ENCODE measurements at regions not wholly inside any gene's neighbourhood (a gene's known extent, or its start where the extent isn't known, plus 50 kb on each side); places are given as distances from the start of the nearest gene placed in this dataset.

DNA sequence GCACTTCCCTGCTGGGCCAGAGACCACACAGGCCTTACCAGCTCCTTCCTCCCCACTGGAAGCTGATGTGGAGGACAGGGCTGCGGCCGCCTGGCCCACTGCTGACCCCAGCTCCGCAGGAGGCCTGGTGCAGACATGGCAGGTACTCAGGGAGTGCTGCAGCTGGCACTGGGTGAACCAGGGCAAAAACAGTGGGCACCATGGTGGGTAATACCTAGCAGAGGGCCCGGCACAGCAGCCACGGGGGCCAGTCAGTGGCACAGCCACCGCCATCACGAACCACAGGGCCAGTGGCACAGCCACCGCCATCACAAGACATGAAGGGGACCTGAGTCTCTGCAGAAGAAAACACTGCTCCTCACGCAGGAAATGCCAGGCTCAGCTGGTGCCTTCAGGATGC, 152.6 kb upstream of the PPP2R2D start:
- no peak for DNase-seq (ENCODE audit: low spot score)
- Histone ChIP-seq H3K27me3 (replicated peaks; ENCODE audit: insufficient read depth) (peaks cover 4% of the 10 kb centered on the region), H3K4me1 (replicated peaks) (no peaks in the 10 kb centered on the region), H3K9me3 (no peaks in the 10 kb centered on the region), H3K4me3 (no peak overlapping the region), H3K27ac (no peak overlapping the region), H3K36me3 (no peaks in the 10 kb centered on the region)
- TF ChIP-seq, protein P1, sequence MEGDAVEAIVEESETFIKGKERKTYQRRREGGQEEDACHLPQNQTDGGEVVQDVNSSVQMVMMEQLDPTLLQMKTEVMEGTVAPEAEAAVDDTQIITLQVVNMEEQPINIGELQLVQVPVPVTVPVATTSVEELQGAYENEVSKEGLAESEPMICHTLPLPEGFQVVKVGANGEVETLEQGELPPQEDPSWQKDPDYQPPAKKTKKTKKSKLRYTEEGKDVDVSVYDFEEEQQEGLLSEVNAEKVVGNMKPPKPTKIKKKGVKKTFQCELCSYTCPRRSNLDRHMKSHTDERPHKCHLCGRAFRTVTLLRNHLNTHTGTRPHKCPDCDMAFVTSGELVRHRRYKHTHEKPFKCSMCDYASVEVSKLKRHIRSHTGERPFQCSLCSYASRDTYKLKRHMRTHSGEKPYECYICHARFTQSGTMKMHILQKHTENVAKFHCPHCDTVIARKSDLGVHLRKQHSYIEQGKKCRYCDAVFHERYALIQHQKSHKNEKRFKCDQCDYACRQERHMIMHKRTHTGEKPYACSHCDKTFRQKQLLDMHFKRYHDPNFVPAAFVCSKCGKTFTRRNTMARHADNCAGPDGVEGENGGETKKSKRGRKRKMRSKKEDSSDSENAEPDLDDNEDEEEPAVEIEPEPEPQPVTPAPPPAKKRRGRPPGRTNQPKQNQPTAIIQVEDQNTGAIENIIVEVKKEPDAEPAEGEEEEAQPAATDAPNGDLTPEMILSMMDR (IDR thresholded peaks at IDR 0.05) = no peak
- TF ChIP-seq POLR2AphosphoS5 (IDR thresholded peaks at IDR 0.05) (no peak), POLR2A (IDR thresholded peaks at IDR 0.05) (no peak)
- intact Hi-C loops (cut with DNase I) = no loop called here
- 86% methylated on average over 9 of the region's 9 CpGs for WGBS

DNA sequence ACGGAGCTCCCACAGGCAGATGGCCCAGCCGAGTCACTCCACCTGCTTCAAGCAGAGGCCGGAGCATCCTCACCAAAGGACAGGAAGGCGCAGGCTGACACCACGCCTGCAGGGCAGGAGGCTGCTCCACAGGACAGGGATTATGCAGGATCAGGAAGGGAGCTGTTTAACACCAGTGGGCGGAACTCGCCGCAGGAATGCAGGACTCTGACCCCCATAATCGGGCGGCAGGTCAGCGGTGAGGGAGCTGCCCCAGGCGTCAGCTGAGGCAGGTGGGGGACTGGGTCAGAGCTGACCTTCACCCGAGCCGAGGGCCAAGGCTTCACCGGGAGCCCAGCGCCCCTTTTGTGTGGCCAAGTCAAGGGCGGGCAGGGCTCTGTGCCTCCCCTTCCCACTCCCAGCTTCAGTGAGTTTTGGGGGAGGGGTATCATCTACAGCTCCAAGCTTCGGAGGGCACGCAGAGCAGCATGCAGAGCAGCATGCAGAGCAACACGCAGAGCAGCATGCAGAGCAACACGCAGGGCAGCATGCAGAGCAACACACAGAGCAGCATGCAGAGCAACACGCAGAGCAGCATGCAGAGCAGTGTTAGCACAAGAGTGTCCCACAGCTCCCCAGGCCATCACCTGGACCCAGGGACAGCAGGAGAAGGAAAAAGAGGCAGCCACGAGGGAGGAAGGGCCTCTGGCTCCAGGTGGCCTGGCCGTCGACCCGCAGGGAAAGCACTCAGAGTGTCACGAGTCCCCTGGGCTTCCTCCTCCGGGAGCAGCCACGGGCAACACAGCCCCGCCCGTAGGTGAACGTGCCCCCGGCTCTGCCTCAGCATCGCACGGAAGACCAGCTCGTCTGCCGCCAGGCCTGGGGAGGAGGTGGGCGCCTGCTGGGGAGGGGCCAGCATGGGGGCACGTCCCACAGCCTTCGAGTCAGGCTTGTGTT, 151.7 kb upstream of the PPP2R2D start:
- Histone ChIP-seq H3K27me3 (replicated peaks; ENCODE audit: insufficient read depth) (peaks cover under 1% of the 10 kb centered on the region), H3K9me3 (no peaks in the 10 kb centered on the region), H3K4me3 (no peak overlapping the region), H3K36me3 (no peaks in the 10 kb centered on the region), H3K27ac (no peak overlapping the region), H3K4me1 (replicated peaks) (no peaks in the 10 kb centered on the region)
- no peak for DNase-seq (ENCODE audit: low spot score)
- intact Hi-C loops (cut with DNase I) = no loop called here
- TF ChIP-seq POLR2AphosphoS5 (IDR thresholded peaks at IDR 0.05) (no peak), POLR2A (IDR thresholded peaks at IDR 0.05) (no peak)
- TF ChIP-seq, protein P1 (IDR thresholded peaks at IDR 0.05) = no peak
- whole genome bisulfite sequencing = 51% methylated on average over 39 of the region's 40 CpGs

DNA sequence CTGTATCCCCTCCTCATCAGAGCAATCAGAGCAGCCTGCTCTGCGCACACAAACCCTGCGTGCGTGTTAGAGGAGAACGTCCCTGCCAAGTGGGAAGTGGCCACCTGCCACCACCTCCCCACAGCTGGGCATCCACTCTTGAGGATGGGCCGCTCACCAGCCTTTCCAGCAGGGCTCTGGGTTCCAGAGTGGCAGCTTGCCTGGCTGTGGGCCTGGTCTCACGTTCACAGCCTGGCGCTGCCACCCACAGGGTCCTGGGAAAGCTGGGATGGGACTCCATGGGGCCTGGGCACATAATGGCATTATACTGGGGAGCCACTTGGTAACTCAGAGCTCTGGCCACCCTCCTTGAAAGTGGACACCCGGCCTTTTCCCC, 151.1 kb upstream of the PPP2R2D start:
- intact Hi-C loops (cut with DNase I) = no loop called here
- no peak for DNase-seq (ENCODE audit: low spot score)
- H3K27ac ChIP-seq = no peak overlapping the region
- no peaks in the 10 kb centered on the region for H3K4me1 ChIP-seq (replicated peaks)
- no peaks in the 10 kb centered on the region for H3K36me3 ChIP-seq
- no peak overlapping the region for H3K4me3 ChIP-seq
- H3K9me3 ChIP-seq = no peaks in the 10 kb centered on the region
- H3K27me3 ChIP-seq (replicated peaks; ENCODE audit: insufficient read depth) = no peaks in the 10 kb centered on the region
- TF ChIP-seq, protein P1 (IDR thresholded peaks at IDR 0.05) = no peak
- TF ChIP-seq POLR2AphosphoS5 (IDR thresholded peaks at IDR 0.05) (no peak), POLR2A (IDR thresholded peaks at IDR 0.05) (no peak)
- 90% methylated on average over 8 of the region's 8 CpGs for WGBS

DNA sequence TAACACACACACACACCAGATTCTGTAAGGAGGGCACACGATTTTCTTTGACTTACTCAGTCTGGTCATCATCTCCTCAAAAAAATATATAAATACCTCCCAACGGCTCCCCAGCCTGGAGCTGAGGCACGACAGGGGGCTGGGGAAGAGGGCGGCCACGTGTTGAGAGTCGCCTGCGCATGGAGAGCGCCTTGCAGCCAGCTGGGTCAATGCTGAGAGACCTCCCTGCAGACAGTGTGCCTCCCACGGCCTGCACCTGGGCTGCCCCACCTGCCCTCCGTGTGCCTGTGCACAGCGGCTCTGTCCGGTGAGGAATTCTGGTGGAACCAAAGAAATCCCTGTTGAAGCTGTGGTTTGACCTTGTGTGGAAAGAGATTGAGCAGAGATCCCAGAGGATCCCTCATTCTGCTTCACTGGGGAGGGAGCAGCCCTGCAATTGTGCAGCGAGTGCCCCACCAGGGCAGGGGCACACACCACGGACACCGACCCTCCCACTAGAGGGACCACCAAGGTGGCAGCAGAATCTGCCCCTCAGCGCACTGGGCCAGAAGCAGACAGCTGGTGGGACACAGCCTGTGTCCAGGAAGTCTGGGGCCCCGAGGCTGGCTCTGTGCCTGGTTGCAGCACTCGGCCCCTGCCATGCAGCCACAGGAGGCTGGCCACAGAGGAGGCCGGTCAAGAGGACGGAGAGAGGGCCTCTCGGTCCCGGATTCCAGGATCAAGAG, 150.5 kb upstream of the PPP2R2D start:
- H3K36me3 ChIP-seq = no peaks in the 10 kb centered on the region
- no peak for DNase-seq (ENCODE audit: low spot score)
- 75% methylated on average over 22 of the region's 22 CpGs for WGBS
- TF ChIP-seq, protein P1 (IDR thresholded peaks at IDR 0.05) = no peak
- no peak for TF ChIP-seq POLR2A (IDR thresholded peaks at IDR 0.05)
- no peak for TF ChIP-seq POLR2AphosphoS5 (IDR thresholded peaks at IDR 0.05)
- no peak overlapping the region for H3K4me3 ChIP-seq
- intact Hi-C loops (cut with DNase I) = no loop called here
- no peaks in the 10 kb centered on the region for H3K9me3 ChIP-seq
- no peaks in the 10 kb centered on the region for H3K27me3 ChIP-seq (replicated peaks; ENCODE audit: insufficient read depth)
- H3K27ac ChIP-seq = no peak overlapping the region
- H3K4me1 ChIP-seq (replicated peaks) = no peaks in the 10 kb centered on the region
